GM19463 (cell line): ENCODE measurements at regions not wholly inside any gene's neighbourhood (a gene's known extent, or its start where the extent isn't known, plus 50 kb on each side); places are given as distances from the start of the nearest gene placed in this dataset.
"Not testable (repeated sequence)": the region's sequence is repeated elsewhere in the genome, so short reads cannot be mapped to it uniquely, and the experiment has no call there.

Experiments used
- ATAC-seq: cut with Tn5 transposase; IDR thresholded peaks from one replicate; pipeline ENCODE4 v1.9.1; 2021; ENCODE audit warnings: mild to moderate bottlenecking, moderate library complexity; ENCODE audit not compliant: unreplicated experiment

DNA sequence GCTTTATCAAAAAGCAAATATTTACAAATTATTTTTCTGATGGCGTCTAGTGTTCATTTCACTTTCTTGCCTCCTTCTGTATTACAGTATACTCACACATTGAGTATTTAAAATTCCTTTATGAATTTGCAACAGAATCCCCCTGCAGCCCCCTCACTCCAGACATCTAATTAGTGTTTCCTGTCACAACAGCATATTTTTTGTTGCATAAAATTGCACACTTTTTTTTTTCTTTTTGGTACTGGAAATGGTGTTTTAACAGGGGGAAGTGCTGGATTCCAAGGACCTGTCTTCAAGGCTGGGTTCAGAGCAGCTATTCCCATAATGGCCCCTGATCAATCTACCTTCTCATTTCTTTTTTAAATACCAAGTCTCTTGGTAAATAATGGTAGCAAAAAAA, 184.3 kb upstream of the HMCN1 start:
- no peak for ATAC-seq

DNA sequence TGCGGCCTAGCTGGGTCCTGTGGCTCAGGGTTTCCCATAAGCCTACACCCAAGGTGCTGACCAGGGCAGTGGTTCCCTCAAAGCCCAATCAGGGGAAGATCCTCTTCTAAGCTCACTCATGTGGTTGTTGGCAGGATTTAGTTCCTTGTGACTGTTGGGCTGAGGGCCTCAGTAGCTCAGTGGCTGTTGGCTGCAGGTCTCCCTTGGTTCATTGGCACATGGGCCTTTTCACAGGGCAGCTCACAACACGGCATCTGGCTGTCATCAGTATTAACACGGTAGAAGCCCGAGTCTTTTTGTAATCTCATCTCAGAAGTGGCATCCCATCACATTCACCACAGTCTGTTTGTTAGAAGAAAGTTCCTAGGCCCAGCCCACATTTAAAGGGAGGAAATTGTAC, 188.2 kb upstream of the HMCN1 start:
- ATAC-seq: no peak

DNA sequence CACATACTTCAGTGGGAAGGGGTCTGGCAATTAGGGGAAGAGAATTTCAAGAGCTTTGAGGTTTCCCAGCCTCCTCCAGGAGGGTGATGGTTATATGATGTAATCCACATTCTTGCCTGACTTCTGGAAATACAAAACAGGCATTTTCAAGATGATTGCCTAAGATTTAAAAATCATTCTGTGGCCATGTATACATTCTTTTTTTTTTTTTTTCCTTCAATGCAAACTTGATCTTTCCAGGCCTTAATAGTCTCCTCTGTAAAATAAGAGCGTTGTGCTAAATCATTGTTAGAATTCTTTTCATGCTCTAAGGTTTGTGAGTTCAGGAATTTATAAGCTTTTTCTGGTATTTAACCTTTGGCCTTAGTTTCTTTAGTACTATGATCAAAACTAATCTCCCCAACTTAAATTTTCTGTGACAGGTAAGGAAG, 192.3 kb upstream of the HMCN1 start:
- no peak for ATAC-seq

DNA sequence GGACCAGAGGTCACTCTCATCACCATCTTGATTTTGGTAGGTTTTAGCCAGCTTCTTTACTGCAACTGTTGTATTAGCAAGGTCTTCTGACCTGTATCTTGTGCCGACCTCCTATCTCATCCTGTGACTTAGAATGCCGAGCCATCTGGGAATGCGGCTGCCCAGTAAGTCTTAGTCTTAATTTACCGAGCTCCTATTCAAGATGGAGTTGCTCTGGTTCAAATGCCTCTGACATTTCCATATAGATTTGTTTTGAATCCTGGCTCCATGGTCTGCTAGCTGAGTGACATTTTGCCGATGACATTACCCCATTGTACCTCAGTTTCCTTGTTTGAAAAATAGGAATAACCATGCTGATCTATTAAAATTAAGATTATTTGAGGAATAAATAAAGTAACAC, 193.9 kb upstream of the HMCN1 start:
- ATAC-seq: no peak

DNA sequence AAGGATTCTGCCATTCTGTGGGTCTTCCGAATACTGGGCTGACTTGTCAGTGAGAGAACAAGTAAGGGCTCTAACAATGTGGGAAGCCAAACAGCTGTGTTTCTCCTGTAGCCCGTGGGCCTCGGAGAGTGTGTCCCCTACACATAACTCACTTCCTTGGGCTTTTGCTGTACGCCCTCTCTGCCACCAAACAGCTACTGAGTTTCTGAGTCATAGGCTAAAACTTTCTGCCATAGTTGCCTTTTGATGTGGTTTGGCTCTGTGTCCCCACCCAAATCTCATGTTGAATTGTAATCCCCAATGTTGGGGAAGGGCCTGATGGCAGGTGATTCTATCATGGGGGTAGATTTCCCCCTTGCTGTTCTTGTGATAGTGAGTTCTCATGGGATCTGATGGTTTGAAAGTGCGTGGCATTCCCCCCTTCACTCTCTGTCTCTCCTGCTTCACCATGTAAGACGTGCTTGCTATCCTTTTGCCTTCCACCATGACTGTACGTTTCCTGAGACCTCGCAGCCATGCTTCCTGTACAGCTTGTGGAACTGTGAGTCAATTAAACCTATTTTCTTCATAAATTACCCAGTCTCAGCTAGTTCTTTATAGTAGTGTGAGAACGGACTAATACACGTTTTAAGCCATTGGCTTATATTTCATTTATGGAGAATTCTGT, 194.8 kb upstream of the HMCN1 start:
- no peak for ATAC-seq

DNA sequence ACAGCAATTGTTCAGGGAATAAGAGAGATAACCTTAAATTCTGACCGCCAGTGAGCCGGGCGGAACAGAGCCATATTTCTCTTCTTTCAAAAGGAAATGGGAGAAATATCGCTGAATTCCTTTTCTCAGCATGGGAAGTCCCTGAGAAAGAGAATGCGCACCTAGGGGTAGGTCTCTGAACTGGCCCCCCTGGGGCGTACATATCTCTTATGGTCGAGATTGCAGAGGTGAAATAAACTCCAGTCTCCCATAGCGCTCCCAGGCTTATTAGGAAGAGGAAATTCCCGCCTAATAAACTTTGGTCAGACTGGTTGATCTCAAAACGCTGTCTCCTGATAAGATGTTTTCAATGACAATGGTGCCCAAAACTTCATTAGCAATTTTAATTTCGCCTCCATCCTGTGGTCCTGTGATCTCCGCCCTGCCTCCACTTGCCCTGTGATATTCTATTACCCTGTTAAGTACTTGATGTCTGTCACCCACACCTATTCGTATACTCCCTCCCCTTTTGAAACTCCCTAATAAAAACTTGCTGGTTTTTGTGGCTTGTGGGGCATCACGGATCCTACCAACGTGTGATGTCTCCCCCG, 195.8 kb upstream of the HMCN1 start:
- ATAC-seq: not testable (repeated sequence)

DNA sequence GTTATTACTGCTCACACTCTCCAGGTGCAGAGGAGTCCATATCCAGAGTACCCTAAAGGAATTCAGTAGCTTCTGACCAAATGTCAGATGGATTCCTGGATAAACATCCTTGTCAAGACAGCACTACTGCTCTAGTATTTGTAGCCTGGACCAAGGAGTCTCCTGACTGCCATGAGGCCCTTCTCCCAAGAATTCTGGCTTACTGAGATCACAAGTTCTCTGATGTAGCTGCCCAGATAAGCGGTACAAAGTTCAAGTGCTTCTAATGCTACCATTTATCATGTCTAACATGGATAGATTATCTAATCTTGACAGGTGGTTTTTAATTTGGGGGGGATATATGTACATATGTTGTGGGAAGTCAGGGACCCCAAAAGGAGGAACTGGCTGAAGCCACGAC, 196.6 kb upstream of the HMCN1 start:
- ATAC-seq: no peak

DNA sequence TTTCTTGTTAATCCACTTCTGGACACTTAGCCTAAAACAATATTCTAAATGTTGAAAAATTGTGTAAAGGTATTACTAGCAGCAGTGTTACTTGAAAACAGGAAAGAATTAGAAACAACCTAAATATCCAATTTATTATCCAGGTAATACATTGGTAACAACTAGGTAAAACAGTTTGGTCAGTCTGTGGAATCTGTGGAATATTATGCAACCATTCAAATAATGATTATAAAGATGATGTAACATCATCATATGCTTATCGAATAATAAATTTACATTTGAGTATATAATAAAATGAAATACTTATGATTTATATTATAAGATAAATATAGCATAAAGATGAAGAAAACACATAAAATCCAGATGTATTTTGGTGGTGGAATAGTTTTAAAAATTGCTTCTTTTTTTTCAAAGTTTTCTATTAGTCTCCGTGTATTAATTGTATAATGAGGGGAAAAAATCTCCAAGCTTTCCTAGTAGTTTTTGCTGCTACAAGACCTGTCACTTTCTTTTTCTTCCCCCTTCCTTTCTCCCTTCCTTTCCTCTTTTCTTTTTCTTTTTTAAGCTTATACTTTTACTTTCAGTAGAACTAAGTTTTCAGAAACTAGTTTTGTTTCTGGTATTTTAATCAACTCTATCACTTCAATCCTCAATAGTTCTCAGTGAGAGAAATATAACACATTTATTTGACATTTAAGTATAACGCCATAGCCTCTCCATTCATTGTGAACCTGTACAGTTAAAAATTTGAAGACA, 197.8 kb upstream of the HMCN1 start:
- ATAC-seq: no peak

DNA sequence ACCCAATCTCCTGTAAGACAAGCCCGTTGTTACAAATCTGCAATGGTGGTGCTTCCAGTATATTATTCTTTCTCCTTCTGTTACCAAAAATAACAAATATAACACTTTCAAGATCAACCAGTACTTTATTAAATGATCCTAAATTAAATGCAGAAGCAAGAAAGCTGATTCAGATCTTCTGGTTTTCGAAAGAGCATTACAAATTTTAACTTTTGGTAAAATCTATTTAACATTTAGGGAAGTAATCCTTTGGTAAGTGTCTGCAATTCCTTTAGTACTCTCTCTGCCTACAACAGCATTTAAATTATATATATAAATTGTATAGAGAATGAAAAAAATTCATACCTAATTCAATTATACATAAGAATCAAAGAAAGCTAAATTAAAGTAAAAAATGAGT, 198.6 kb upstream of the HMCN1 start:
- ATAC-seq: no peak

DNA sequence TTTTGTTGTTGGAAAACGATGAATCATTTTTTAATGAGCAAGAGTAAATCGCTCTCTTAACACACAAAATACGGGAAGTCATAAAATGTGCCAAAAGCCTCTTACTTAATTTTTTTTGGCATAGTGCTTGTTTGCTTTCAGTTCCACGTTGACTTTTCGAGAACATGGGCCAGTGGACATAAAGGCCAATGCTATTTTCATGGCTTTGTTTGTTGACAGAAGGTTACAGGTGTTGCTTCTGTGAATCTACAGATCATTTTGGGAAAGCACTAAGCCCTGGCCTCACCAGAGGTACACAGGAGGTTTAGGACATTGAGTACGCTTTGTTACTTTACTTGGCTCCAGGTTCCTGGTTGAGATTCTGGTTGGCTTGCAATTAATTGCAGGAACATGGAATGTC, 199.4 kb upstream of the HMCN1 start:
- no peak for ATAC-seq

DNA sequence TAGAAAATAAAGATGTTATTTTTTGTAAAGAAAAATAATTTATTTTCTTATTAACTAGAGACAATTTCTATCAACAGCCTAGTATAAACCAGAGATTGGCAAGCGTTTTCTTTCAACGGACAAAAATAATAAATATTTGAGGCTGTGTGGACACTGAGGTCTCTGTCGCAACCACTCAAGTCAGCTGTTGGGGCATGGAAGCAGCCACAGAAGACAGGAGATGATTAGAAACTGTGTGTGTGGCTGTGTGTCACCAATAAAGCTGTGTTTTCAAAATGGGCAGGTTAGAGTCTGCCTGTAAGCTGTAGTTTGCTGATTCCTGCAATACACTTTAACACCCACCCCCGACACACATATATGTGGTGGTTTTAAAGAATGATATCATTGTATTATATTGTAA, 200.6 kb upstream of the HMCN1 start:
- no peak for ATAC-seq

DNA sequence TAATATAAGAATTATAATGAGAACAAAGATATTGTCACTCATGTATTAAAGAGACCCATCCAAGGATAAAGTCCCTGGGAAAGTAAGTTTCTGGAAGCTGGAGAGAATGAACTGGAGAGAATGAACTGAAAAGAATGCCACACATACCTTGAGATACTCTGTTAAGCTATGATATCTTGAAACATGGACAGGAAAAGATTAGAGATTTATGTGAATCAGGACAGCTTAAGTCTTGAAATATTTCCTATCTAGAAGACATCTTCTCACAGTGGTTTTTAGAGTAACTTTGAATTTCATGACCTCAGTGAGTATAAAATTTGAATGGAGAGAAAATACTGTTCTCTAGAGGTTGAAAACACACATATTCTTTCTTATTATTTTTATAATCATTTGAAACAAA, 201.3 kb upstream of the HMCN1 start:
- ATAC-seq: no peak

DNA sequence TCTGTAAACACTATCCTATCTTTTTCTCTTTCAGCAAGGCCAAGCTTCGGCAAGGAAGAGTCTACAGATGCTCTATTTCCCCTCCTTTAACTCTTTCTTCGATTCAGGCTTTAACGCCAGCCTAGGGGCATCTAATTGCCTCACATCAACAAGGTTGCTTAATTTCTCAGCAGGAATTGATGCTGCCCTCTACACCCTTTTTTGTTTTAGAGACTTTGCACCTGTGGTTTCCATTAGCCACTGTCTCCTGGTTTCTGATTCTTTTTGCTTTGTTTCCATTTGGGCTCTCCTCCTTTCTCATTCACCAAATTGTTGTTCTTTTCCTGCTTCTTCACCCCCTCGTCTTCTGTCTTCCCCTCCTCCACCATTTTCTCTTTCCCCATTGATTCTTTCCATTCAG, 202.4 kb upstream of the HMCN1 start:
- ATAC-seq: no peak

DNA sequence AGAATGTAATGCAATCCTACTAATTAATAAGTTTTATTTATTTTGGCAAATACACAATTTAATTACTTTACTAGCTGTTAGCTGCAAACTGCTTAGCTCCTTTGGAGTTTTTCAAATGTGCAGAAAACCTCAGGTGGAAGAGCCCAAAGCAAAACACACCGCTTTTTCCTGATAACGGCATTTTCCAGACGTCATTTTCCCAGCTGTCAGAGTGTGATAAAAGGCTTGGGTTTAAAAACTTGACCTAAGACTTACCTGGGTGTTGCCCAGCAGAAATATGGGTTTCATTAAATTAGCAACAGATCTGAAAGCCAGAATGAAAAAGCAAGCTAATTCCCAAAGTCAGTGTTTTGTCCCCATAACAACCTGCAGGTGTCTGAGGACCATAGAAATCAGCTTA, 204.0 kb upstream of the HMCN1 start:
- no peak for ATAC-seq

DNA sequence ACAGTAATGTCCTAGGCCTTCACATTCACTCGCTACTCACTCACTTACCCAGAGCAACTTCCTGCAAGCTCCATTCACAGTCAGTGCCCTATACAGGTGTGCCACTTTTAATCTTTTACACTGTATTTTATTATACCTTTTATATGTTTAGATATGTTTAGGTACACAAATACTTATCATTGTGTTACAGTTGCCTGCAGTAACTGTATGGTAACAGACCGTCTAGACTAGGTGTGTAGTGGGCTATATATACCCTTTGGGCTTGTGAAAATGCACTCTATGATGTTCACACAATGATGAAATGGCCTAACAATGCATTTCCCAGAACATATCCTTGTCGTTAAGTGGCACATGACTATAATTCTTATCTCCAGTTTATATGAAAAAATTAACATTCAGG, 204.5 kb upstream of the HMCN1 start:
- no peak for ATAC-seq

DNA sequence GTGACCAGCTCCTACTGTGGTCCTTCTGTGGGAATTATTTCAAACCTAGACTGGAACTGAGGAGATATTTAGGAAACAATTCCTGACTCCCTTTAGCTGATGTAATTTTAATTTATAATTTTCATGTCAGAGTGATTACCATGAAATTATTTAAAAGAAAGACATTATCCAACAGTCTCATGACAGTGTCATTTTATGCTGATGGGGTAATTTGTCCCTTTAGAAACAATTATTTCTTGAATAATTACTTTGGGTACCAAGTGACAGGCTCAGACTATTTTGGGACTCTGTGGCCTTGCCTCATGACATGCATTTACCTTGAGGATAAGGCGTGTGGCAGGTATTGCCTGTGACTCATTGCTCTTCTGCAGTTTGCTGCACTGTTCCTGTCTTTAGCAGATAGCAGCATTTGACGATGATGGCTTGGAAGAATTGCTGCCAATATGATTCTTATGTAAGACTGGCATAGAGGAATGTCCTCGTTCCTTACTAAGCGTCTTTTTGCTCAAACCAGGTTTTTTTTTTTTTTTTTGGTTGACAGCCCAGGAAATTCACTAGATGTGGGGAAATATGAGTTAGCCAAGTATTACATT, 206.0 kb upstream of the HMCN1 start:
- ATAC-seq: no peak

DNA sequence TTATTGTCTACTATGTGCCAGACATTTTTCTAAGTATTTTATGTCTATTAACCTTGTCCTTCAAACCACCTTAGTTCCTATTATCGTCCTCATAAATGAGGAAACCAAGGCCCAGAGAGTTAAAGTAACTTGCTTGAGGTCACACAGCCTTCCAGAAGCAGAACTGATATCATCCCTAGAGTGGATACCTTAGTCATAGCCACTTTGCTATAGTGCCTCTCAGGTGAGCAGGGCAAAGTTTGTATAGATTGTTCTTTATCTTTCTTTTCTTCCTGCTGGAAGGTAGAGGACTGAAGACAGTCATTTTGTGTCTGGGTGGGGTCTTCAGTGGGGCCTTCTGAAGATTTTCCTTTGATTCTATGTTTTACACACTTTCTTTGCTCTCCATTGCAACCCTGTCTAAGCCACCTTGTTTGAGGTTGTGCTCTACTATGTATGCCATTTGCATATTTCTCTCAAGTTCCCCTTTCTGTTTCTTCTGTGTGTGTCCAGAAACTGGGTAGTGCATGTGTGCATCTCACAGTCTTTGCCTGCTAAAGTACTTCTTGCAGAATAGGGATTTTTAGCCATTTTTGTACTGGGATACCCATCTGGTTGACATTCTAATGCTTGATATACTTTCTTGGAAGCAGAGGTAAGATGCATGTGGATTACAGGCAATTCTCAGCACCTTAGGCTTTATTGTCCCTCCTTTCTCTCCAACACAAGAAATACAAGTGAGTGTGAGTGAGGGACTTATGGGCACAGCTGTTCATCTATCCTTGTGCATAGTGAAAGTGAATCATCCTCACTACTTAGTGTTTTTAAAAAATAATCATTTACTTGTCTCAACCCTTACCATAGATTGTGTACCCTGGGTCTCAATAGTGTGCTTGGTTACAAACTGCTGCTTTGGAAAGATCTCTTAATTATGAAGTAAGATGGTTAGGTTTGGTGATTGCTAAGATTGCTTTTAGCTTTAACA, 207.6 kb upstream of the HMCN1 start:
- ATAC-seq: peak; percentile 100

DNA sequence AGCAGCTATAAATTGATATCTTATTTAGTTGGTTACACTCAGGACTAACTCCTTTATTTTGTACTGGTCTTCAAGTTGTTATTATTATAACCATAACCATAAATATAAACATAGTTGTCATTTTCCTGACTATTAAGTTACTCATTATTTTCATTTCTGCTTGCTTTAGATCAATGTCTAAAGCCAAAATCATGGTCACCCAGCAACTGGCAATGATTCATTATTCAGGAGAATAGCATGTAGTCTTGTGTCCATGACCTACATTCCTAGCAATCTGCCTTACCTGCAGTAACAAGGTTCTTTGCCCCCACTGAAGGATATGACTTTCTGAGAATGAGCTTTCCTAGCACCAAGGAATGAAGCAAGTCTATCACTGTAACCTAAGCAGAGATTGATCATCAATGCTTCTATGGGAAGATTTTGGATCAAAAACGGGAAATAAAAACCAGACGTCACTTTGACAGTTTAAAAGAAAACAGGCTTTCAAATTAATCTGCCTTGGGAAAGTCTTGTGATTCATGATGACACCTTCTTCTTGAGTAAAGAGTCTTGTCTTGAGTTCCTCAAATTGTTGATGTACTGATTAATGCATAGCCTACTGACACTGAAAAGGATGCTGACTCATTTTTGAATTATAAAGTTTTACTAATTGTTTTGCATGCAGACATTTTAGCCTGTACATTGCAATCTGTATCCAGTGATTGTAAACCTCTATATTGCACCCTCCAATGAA, 203.3 kb upstream of the IVNS1ABP start:
- ATAC-seq: peak; percentile 89

DNA sequence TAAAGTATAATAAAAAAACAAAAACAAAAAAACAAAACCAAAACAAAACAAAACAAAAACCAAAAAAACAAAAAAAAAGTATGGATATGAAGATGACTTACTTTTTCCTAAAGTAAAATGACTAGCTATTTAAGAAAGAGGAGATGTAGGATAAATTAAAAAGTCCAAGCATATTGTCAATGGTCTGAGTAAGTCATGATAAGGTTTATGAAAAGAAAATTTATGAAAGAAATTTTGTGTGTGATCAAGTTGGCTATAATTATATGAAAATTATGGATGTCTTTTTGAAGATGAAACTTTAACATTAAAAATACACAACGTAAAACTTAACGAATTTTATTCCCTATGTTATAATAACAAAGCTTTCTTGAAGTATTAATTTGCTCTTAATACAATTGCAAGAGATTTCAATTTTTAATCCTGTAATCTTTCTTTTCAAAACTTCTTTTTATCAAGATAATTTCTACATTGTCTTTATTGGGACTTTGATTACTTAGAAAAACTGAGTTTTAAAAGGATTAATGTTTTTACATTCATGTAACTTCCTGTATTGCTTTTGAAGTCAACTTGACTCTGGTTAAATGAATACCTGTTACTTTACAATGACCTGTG, 200.9 kb upstream of the IVNS1ABP start:
- no peak for ATAC-seq

DNA sequence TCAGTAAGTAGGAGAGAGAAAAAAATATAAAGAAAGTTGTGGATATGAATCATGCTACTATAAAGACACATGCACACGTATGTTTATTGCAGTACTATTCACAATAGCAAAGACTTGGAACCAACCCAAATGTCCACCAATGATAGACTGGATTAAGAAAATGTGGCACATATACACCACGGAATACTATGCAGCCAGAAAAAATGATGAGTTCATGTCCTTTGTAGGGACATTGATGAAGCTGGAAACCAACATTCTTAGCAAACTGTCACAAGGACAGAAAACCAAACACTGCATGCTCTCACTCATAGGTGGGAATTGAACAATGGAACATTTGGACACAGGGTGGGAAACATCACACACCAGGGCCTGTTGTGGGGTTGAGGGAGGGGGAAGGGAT, 200.3 kb upstream of the IVNS1ABP start:
- not testable (repeated sequence) for ATAC-seq
